GM21737 (cell line): ENCODE measurements at regions not wholly inside any gene's neighbourhood (a gene's known extent, or its start where the extent isn't known, plus 50 kb on each side); places are given as distances from the start of the nearest gene placed in this dataset.
"Not testable (repeated sequence)": the region's sequence is repeated elsewhere in the genome, so short reads cannot be mapped to it uniquely, and the experiment has no call there.

Experiments
- ATAC-seq: cut with Tn5 transposase; IDR thresholded peaks from one replicate; pipeline ENCODE4 v1.9.1; 2021; ENCODE audit warnings: mild to moderate bottlenecking, moderate library complexity; ENCODE audit not compliant: unreplicated experiment

DNA sequence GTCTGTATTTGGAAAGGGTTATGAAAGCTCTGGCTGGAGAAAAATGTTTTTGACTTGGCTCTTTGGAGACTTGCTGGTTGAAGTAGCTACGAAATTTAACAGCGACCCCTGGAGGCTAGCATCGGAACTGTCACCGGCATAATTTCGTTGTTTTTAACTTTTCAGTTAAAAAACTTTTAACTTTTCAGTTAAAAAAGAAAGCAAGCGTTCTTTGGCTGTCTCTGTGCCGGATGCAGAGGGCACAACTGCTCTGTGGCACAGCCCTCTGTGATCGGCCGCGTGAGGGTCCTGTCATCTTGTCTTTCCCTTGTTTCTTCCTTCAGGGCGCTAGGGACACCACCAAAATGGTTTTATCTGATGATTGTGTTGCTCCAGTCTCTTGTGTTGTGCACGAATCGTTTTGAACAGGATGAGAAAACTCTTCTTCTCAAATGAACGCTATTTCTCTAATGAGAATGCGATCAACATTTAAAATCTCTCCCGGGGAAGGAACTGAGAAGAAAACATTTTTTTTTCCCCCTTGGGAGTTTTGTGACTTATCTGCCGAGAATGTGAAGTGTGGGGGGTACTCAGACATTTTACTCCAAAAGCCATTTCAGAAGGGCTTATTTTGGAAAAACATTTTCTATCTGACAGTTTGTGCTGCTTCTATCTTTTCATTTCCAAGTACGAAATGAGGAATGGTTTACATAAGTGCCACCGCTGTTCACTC is 57.1 kb downstream of the ADCYAP1 start:
- no peak for ATAC-seq

- no peak for ATAC-seq
Observed at GRCh38 chr18:963276-963675, 58.6 kb downstream of the ADCYAP1 start.

DNA sequence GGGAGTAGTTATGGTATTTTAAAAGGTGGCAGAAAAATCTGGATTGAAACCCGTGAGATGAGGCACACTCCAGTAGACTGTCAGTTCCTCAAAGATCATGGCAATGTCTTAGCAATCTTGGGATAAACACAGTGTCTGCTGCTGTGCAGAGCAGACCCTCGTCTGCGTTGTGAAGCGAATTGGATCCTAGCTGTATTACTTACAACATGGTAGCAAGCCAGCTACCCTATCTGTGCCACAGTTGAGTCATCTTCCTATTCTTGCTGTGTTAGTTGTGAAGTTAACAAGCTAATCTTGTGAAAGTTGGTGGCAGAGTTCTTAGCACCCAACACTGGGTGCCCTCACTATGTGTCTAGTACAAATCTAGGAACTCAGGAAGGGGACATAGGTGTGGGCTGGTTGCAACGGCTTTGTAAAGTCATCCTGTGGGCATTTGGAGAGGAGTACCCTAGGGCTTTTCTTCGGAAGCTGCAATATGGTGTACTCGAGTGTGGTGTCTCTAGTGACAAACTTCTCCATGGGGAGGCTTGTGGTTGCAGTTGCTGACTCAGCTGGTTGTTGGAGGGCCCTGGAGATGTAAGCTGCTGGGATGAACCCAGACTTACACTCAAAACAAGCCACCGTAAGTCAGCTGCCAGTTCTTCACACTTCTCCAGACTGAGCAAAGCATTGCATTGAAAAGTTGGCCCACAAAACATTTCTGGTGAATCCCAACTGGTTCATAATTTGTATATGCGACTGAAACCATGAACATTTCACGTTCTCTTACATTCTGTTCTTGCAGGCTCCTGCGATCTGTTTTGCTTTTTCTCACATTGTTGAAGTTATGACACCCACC is 61.5 kb downstream of the ADCYAP1 start:
- no peak for ATAC-seq

DNA sequence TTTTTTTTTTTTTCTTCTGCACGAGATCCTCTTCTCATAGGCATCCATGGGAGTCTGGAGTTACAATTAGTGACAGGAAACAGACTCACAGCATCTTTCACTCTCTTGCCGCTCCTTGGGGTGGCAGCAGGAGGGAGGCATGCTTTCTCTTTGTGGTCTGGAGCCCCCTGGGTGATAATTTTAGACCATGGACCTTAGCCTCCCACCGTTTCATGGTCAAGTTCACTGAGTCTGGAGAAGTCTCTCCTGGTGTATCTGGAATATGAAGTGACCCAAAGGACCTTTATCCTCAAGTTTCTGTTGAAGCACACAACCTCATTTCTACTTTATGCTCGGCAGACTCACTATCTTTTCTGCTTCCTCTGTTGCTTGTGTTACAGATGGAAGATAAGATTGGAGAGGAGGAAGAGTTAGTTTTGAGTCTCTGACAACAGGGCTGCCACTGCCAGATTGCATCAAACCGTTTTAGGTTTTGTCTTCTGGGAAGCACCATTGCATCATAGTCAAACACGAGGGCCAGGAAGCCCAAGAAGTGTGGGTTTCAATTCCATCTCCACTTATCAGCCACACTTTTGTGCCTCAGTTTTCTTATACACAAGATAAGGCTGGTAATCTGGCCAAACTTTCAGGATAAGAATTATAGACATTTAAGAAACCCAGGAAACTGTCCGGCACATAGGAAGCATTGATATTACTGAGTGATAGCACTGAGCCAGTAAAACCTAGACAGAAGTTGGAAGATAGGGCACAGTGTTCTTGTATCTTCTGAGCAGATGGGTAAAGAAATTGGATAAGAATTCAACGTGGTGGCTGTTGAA is 62.3 kb downstream of the ADCYAP1 start:
- ATAC-seq, result no peak

- not testable (repeated sequence) for ATAC-seq
Observed at GRCh38 chr18:968910-969309, 64.2 kb downstream of the ADCYAP1 start.

- ATAC-seq, result not testable (repeated sequence)
Observed at GRCh38 chr18:969311-969710, 64.6 kb downstream of the ADCYAP1 start.

GRCh38 chr18:974606-975005 is 69.9 kb downstream of the ADCYAP1 start:
- not testable (repeated sequence) for ATAC-seq

GRCh38 chr18:976393-977128 is 71.9 kb downstream of the ADCYAP1 start:
- not testable (repeated sequence) for ATAC-seq

GRCh38 chr18:977327-977726 is 72.7 kb downstream of the ADCYAP1 start:
- not testable (repeated sequence) for ATAC-seq

DNA sequence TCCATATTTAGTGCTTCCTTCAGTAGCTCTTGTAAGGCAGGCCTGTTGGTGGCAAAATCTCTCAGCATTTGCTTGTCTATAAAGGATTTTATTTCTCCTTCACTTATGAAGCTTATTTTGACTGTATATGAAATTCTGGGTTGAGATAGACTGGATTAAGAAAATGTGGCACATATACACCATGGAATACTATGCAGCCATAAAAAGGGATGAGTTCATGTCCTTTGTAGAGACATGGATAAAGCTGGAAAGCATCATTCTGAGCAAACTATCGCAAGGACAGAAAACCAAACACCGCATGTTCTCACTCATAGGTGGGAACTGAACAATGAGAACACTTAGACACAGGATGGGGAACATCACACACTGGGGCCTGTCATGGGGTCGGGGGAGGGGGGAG is 73.1 kb downstream of the ADCYAP1 start:
- not testable (repeated sequence) for ATAC-seq

DNA sequence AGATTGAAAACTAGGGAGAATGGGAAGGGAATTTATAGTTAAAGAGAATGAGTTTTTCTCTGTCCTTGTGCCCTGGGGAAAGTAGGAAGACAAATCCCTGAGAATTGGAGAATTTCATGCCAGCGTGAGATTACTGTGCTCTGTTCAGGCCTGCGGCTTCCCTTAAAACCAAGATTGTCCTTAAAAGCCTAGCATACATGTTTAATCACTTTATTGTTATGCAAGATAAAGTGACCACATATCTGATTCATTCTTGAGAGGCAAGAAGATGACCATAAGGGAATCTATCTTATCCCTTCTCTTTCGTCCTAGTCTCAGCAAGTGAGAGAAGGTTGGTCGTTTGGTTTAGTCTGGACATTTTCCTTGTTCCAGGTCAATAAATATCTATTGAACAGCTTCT is 75.9 kb downstream of the ADCYAP1 start:
- no peak for ATAC-seq

GRCh38 chr18:984004-984403 is 79.3 kb downstream of the ADCYAP1 start:
- no peak for ATAC-seq

GRCh38 chr18:985212-985661 is 80.6 kb downstream of the ADCYAP1 start:
- no peak for ATAC-seq

DNA sequence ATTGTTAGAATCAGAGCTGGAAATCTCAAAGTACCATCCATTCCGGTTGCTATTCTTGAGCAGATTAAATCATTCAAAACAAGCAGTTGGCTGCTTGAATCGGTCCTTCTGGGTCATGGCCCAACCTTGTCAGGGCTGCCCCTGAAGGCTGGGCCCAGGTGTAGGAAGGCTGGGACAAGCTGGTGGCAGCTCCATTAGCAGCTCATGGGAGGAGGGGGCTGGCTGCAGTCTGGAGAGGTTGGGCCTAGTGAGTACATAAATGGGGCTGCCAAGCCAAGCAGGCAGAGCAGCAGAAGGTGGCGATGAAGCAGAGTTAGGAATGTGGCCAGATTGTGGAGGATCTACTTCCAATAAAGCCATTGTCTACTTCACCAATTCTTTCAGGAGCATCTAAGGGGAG is 81.4 kb downstream of the ADCYAP1 start:
- ATAC-seq, result no peak

DNA sequence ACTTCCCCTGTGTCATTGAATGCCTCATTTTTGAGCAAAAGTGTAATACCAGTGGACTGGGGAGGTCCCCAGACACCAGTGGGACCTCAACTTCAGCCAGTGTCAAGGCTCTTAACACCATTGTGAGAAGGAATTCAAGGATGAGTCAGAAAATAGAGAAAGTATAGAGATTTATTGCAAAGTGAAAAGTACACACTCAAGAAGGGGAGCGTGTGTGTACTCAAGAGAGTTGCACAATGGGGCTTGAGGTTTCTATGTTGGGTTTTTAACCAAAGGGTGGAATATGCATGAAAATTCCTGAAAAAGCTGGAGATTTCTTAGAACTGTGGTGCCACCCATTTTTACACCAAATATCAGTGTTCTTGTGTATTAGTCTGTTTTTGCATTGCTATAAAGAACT is 81.9 kb downstream of the ADCYAP1 start:
- ATAC-seq, result no peak

DNA sequence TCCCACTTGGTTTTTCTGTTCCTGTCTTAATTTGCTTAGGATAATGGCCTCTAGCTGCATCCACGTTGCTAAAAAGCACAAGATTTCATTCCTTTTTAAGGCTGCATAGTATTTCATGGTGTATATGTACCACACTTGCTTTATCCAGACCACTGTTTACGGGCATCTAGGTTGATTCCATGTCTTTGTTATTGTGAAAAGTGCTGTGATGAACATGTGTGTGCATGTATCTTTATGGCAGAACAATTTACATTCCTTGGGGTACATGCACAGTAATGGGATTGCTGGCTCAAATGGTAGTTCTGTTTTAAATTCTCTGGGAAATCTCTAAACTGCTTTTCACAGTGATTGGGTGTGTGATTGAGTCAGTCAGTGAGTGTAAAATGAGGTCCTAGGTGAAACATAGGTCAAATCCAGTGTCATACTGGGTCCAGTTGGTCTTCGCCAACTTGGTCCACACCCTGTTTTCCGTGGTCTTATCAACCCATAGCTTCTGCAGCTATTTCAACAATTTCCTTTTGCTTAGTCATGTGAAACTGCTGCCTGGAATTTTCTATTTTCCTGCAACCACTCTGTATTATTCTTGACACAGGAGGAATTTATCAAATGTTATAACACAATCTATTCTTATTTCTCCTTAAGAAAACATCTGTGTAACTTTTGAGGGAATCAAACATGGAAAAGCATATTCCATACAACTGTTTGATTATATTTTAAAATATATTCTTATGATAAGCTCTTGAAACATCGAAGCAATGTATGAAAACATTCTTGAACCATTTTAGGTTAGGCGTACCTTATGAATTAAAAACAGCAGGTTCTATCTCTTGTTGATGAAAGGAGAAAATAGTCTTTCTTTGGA is 82.9 kb downstream of the ADCYAP1 start:
- no peak for ATAC-seq

- ATAC-seq, result no peak
Observed at GRCh38 chr18:989425-989824, 84.8 kb downstream of the ADCYAP1 start.

DNA sequence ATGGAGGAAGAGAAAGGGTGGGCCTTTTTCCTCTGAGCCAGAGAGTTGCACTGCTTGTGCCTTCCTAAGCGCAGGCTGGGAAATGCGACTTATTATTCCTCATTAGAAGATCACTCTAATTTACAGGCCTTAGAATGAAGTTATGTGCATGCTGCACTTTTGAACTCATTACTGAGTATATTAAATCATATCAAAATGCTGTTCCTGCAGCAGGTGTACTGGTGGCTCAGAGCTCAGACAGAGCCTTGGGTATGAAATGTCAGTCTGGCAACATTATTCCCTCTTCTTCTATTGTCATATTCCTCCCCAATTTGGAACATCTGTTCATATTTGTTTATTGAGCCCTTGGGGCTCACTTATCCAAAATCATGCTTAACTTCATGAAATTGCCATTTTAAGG is 85.5 kb downstream of the ADCYAP1 start:
- no peak for ATAC-seq

DNA sequence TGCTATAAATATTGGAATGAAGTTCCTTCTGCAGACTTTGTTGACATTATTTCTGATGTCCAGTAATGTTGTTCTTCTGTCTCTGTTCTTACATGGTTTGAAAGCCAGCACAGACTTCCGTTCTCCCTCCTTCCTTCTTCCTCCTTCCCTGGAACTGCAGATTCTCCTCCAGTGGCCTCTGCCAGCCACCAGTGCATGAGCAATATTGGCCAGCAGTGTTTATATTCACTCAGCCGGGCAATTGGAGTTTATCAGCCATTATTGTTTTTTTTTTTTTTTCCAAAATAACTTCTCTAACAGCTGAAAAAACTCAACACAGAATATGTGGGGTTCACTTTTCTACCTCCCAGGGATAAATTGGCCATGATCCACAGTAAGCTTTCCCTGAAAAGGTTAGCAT is 86.8 kb downstream of the ADCYAP1 start:
- no peak for ATAC-seq

DNA sequence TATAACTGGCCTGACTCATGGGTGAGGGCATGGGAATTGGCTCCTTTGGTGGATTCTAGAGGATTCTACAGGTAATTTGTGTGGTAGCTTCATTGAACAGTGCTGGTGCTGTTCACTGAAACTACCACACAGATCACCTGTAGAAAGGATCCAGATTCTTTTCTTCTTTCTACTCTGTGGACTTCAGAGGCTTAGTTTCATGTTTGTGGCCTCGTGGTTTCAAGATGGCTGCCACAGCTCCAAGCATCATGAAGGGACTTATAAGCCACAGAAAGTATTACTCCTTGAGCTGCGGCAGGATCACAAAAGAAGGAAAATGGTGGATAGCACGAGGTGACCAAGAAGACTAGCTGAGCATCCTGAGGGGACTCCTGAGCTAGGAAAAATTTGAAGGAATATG is 88.9 kb downstream of the ADCYAP1 start:
- no peak for ATAC-seq
